ENCODE measurements at regions not wholly inside any gene's neighbourhood (a gene's known extent, or its start where the extent isn't known, plus 50 kb on each side); places are given as distances from the start of the nearest gene placed in this dataset.

- TF ChIP-seq SPI1 (IDR thresholded peaks at IDR 0.05; ENCODE audit: borderline replicate concordance, insufficient read depth, low read depth, low read length) (no peak), KDM1A (IDR thresholded peaks at IDR 0.05; ENCODE audit: borderline replicate concordance) (no peak)
Observed at GRCh38 chr11:80168796-80169195, 728.0 kb upstream of the TENM4 start.
